ENCODE measurements at regions not wholly inside any gene's neighbourhood (a gene's known extent, or its start where the extent isn't known, plus 50 kb on each side); places are given as distances from the start of the nearest gene placed in this dataset.

GRCh38 chr20:52098186-52098585 lies 93.4 kb downstream of the ZFP64 start:
- no peak for ATAC-seq (ENCODE audit: poor library complexity)
- DNase-seq: no peak
- intact Hi-C loops (cut with DNase I): no loop called here

- ATAC-seq (ENCODE audit: poor library complexity) (peak; percentile 46), DNase-seq (no peak)
- intact Hi-C loops (cut with DNase I): no loop called here
Observed at GRCh38 chr20:52096117-52096516, 95.5 kb downstream of the ZFP64 start.

- intact Hi-C loops (cut with DNase I): no loop called here
- no peak for DNase-seq
Observed at GRCh38 chr20:52094693-52095092, 96.9 kb downstream of the ZFP64 start.

GRCh38 chr20:52093575-52093974 lies 98.0 kb downstream of the ZFP64 start:
- ATAC-seq (ENCODE audit: poor library complexity) (no peak), DNase-seq (no peak)
- intact Hi-C loops (cut with DNase I): no loop called here

More at GRCh38 chr20:52094693-52095092, 96.9 kb downstream of the ZFP64 start:
- ATAC-seq (ENCODE audit: poor library complexity): no peak

DNA sequence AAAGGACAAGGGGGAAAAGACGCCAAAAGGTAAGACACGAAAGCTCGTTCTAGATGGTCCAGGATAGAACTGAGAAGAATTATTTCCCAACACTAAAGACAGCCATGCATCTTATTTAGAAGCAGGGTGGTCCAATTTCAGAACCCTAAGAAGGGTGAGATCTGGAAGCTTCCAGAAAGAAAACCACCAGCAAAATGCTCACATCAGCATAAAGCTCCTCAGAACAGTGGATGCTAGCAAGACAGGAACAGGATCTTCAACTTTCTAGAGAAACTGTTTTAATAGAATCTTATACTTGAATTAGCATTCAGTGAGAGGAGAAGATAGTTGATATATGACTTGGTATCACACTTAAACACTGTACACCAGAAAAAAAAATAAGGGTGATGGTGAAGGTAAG lies 101.5 kb downstream of the ZFP64 start:
- no peak for DNase-seq
- ATAC-seq (ENCODE audit: poor library complexity): no peak
- intact Hi-C loops (cut with DNase I): no loop called here

- intact Hi-C loops (cut with DNase I): no loop called here
- no peak for ATAC-seq (ENCODE audit: poor library complexity)
- no peak for DNase-seq
Observed at GRCh38 chr20:52087471-52087870, 104.1 kb downstream of the ZFP64 start.

DNA sequence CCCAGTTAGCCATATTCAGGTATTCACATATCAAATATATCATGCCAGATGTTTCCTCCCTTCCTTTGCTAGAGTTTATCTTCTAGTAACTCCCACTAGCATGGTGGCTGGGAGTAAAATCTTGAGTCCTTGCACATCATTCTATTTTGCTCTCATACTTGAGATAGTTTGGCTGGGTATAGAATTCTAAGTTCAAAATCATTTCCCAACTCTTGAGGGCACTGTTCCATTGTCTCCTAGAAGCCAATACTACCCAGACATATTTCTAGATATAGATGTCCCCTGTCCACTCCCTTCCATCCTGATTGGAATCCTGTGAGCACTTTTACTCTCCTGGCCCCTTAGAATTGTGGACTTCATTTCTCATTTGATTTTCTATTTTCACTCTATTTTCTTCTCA lies 104.7 kb downstream of the ZFP64 start:
- DNase-seq: no peak
- intact Hi-C loops (cut with DNase I): no loop called here
- ATAC-seq (ENCODE audit: poor library complexity): no peak

DNA sequence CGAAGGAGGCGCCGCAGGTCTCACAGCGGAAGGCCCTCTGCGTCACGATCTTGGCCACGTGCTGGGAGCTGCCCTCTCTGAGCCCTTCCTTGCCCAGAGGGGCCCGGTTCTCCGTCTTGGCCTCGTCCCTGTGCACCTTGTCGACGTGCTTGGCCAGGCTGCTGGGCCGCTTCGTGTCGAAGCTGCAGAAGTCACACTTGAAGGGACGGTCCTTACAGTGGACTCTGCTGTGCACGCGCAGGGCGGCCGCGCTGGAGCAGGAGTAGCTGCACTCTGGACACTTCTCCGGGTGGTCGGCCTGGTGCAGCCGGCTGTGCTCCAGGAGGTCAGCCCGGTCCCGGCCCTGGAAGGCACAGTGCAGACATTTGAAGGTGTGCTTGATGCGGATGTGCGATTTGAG lies 106.9 kb downstream of the ZFP64 start:
- DNase-seq (no peak), ATAC-seq (ENCODE audit: poor library complexity) (no peak)
- intact Hi-C loops (cut with DNase I): loop anchor here (5.0 kb wide), 1 partner anchor 447 kb away; no protein-coding TSS in a partner anchor

DNA sequence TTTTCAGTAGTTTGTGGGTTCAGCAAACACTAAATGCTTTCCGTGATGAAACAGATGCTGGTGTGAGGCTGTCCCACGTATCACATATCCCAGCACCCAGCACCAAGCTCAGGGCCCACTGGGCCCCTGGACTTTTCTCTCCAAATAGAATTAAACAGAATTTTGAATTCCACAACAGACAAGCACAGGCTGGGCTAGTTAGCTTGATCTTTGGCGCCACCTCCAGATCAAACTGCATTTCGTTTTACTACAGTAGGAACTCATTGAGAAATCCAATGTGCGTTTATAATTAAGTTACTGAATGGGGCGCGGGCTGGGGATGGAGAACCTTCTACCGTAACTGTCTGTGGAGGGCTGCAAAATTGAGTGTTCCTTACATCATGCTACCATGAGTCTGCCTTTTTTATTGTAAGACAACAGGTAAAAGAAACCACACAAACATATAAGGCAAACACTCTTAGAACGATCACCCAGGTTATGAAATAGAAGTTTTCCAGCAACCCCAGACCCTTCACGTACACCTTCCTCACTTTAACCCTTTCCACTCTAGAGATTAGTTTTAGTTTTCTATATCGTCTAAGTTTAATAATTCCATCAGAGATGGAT lies 107.8 kb downstream of the ZFP64 start:
- intact Hi-C loops (cut with DNase I): loop anchor here (5.0 kb wide), 1 partner anchor 446 kb away; no protein-coding TSS in a partner anchor
- ATAC-seq (ENCODE audit: poor library complexity) (peak; percentile 67), DNase-seq (no peak)

DNA sequence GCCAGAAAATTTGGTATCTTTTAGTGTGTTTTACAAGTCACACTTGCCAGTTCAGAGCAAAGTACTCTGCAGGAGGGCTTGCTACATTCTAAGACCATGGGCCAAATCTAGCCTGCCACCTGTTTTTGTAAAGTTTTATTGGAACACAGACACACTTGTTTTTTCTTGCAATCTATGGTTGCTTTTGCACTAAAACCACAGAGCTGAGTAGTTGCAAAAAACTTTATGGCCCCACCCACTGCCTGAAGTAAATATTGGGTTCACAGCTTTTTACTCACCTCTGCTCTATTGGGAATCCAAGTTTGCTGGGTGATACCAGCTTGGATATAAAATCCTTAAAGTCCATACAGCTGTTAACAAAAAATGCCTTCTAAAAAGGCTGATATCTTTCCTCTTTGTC lies 109.0 kb downstream of the ZFP64 start:
- intact Hi-C loops (cut with DNase I): loop anchor here (5.0 kb wide), 1 partner anchor 445 kb away; no protein-coding TSS in a partner anchor
- ATAC-seq (ENCODE audit: poor library complexity) (no peak), DNase-seq (no peak)

GRCh38 chr20:52081791-52082190 lies 109.8 kb downstream of the ZFP64 start:
- ATAC-seq (ENCODE audit: poor library complexity) (no peak), DNase-seq (no peak)
- intact Hi-C loops (cut with DNase I): loop anchor here (5.0 kb wide), 1 partner anchor 444 kb away; no protein-coding TSS in a partner anchor

- ATAC-seq (ENCODE audit: poor library complexity): no peak
- intact Hi-C loops (cut with DNase I): loop anchor here (5.0 kb wide), 1 partner anchor 444 kb away; no protein-coding TSS in a partner anchor
- no peak for DNase-seq
Observed at GRCh38 chr20:52081066-52081465, 110.5 kb downstream of the ZFP64 start.

GRCh38 chr20:52078289-52078688 lies 113.3 kb downstream of the ZFP64 start:
- intact Hi-C loops (cut with DNase I): no loop called here
- no peak for DNase-seq
- ATAC-seq (ENCODE audit: poor library complexity): no peak

DNA sequence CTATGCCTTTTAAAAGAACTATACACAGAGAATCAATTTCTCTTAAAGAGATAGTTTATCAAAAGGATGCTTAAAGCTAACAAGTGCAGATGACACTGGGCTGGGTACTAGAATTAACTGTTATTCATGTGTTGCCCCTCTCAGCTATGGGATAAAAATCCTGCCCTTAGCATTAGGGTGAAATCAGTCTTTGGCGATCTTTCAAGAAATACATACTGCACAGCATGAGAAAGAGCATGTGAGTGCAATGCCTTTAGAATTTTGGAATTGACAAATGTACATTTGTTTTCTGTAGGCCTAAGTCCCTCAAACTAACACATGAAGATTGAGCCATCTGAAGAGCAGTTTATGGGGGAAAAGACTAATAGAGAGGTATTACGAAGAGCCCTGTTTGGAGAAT lies 115.4 kb downstream of the ZFP64 start:
- ATAC-seq (ENCODE audit: poor library complexity) (no peak), DNase-seq (no peak)
- intact Hi-C loops (cut with DNase I): no loop called here

DNA sequence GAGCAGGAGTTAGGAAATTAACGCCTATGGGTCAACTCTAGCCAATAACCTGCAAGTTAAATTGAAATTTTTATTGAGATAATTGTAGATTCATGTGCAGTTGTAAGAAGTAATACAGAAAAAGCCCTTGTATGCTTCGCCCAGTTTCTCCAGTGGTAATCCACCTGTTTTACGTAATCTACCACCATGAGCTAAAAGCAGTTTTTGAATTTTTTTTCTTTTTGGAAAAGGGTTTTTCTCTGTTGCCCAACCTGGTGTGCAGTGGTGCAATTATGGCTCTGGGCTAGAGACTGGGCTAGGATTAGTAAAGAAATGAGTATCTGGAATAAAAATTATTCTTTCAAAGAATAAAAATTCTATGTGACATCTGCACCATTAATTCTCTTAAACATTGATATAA lies 116.2 kb downstream of the ZFP64 start:
- no peak for ATAC-seq (ENCODE audit: poor library complexity)
- intact Hi-C loops (cut with DNase I): no loop called here
- DNase-seq: no peak

DNA sequence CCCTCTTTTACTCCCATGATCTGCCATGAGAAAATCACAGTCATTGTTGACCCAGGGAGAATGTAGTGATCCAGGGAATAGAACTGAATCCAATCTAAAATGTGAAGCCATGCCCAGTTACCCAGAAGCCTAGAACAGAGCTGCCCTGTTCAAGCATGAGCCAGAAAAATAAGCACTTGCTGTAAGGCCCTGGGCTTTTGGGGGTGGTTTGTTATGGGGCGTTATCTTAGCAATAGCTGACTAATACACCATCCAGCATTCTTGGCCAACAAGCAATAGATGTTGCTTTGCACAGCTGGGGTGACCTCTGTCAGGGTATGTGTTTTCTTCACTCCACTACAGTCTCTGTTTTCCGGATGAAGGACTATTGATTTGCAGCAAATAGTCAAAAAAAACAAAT lies 120.4 kb downstream of the ZFP64 start:
- ATAC-seq (ENCODE audit: poor library complexity) (no peak), DNase-seq (no peak)
- intact Hi-C loops (cut with DNase I): no loop called here

- no peak for ATAC-seq (ENCODE audit: poor library complexity)
- intact Hi-C loops (cut with DNase I): no loop called here
- DNase-seq: no peak
Observed at GRCh38 chr20:52064931-52065330, 126.6 kb downstream of the ZFP64 start.

DNA sequence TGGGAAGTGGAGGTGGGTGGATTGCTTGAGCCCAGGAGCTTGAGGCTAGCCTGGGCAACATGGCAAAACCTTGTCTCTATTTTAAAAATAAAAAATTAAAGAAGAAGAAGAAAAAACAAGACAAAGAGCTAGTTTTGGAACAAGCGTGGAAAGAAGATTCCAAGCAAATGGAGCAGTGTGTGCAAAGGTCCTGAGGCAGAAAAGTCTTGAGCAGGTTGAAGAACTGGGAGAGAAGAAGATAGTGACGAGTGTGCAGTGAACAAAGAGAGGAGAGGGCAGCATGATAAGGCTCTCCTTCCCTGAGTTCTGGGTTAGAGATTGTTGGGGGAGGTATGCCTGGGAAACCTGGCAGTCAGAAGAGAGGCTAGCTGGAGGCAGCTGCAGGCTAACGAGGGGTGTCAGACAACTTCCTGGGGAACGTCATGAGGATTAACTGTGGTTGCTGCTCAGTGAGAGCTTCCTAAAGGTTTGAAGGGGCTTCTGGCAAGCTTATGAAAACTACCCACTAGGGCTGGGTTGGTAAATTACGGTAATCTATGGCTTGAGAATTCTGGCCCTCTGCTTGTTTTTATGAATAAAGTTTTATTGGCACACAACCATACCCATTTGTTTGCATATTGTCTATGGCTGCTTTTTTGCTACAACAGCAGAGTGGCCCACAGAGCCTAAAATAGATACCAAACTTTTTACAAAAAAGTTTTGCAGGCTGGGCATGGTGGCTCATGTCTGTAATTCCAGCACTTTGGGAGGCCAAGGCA lies 128.9 kb downstream of the ZFP64 start:
- DNase-seq (no peak), ATAC-seq (ENCODE audit: poor library complexity) (no peak)
- intact Hi-C loops (cut with DNase I): no loop called here

DNA sequence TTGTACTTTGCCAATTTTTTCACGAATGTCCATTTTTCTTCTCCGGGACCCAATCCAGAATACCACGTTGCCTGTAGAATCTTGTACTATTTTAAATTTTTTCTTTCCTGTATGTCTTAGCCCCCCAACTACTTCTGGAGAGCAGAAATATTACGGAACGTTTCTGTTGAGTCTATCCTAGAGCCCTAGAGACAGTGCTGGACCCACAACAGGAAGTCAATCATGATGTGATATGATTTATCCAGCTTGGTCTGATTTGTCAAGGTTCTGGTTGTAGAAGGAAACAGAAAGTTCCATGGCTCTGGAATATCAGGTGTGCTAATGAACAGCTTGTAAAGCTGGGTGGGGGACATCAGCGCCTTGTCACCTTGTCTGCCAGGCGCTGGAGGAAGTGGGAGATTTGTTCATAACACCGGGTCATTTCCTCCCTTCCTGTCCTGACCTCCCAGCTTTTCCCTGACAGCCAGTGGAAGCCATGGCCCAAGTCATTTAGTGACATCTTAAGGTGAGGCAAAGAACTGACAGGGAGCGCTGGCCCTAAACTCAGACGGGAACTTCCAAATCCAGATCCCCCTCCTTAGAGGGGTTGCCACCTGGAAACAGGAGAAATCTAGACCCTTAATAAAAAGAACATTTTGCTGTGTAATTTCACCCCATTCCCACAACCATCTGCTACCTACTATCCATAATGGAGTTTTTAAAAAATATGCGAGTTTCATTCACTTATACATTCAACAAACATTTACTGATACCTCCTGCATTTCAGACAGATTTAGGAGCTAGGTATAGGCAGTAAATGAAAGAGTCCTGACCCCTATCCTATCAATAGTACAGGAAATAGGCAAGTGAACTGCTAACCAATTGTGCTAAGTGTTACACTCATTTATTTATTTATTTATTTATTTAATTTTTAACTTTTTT lies 130.5 kb downstream of the ZFP64 start:
- DNase-seq (no peak), ATAC-seq (ENCODE audit: poor library complexity) (no peak)
- intact Hi-C loops (cut with DNase I): no loop called here
